Uterus (tissue), 2 donors: ENCODE measurements at regions not wholly inside any gene's neighbourhood (a gene's known extent, or its start where the extent isn't known, plus 50 kb on each side); places are given as distances from the start of the nearest gene placed in this dataset.

Experiments
- CTCF ChIP-seq, 4 experiments: fragments of 200-600 bp in 2 of 4; fragments of 450-650 bp in 2 of 4; sonication (generic) in 2 of 4; IDR thresholded peaks; one replicate each; pipeline ENCODE4 v1.5.1; 2016 to 2019; ENCODE audit warnings: antibody characterized with exemption in 4 of 4, mild to moderate bottlenecking in 2 of 4, moderate library complexity in 1 of 4
- POLR2A ChIP-seq, 2 donors: fragments of 450-650 bp; IDR thresholded peaks; one replicate each; pipeline ENCODE4 v1.6.1; 2016; ENCODE audit warnings: antibody characterized with exemption in 2 of 2, mild to moderate bottlenecking in 1 of 2, moderate library complexity in 1 of 2

- TF ChIP-seq CTCF (IDR thresholded peaks at IDR 0.05) (no peak), POLR2A (IDR thresholded peaks at IDR 0.05) (no peak)
Measured at GRCh38 chr5:24162343-24162742, 482.4 kb downstream of the CDH10 start.
